ENCODE measurements at regions not wholly inside any gene's neighbourhood (a gene's known extent, or its start where the extent isn't known, plus 50 kb on each side); places are given as distances from the start of the nearest gene placed in this dataset.

- FAIRE-seq (peak; percentile 73), DNase-seq (ENCODE audit: low read depth, low spot score) (no peak)
- Histone ChIP-seq H3K27me3 (ENCODE audit: control insufficient read depth, extremely low read depth, insufficient read depth, low read length) (no peaks in the 10 kb centered on the region), H3K36me3 (ENCODE audit: control insufficient read depth in 2 of 2, extremely low read depth in 1 of 2, insufficient read depth in 2 of 2, low read length in 2 of 2) (no peaks in the 10 kb centered on the region), H3K27ac (ENCODE audit: control insufficient read depth, insufficient read depth, low read length) (no peak overlapping the region), H3K4me2 (ENCODE audit: control insufficient read depth, extremely low read depth, insufficient read depth, low read depth, low read length) (no peak overlapping the region), H3K9me1 (ENCODE audit: control insufficient read depth, extremely low read depth, insufficient read depth, low read length) (no peaks in the 10 kb centered on the region), H3K79me2 (ENCODE audit: control insufficient read depth, insufficient read depth, low read length) (no peaks in the 10 kb centered on the region), H3K9ac (ENCODE audit: control insufficient read depth, extremely low read depth, insufficient read depth, low read length) (no peak overlapping the region), H4K20me1 (ENCODE audit: control insufficient read depth, extremely low read depth, insufficient read depth, low read length) (no peaks in the 10 kb centered on the region), H3K4me3 (ENCODE audit: control insufficient read depth in 2 of 3, extremely low read depth in 1 of 3, insufficient read depth in 2 of 3, low read depth in 1 of 3, low read length in 3 of 3) (no peak overlapping the region), H3K9me3 (ENCODE audit: control insufficient read depth, low read depth, low read length) (no peaks in the 10 kb centered on the region), H2AFZ (ENCODE audit: control insufficient read depth, low read length) (no peak overlapping the region), H3K4me1 (ENCODE audit: control insufficient read depth, extremely low read depth, insufficient read depth, low read length) (peaks cover 21% of the 10 kb centered on the region)
- dilution Hi-C loops (cut with MboI; ENCODE audit: extremely low pct_ligation_motif_present, low sequenced_read_pairs): no loop called here
- TF ChIP-seq, protein P1, sequence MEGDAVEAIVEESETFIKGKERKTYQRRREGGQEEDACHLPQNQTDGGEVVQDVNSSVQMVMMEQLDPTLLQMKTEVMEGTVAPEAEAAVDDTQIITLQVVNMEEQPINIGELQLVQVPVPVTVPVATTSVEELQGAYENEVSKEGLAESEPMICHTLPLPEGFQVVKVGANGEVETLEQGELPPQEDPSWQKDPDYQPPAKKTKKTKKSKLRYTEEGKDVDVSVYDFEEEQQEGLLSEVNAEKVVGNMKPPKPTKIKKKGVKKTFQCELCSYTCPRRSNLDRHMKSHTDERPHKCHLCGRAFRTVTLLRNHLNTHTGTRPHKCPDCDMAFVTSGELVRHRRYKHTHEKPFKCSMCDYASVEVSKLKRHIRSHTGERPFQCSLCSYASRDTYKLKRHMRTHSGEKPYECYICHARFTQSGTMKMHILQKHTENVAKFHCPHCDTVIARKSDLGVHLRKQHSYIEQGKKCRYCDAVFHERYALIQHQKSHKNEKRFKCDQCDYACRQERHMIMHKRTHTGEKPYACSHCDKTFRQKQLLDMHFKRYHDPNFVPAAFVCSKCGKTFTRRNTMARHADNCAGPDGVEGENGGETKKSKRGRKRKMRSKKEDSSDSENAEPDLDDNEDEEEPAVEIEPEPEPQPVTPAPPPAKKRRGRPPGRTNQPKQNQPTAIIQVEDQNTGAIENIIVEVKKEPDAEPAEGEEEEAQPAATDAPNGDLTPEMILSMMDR (optimal IDR thresholded peaks at IDR 0.05 in 1 of 3, IDR thresholded peaks at IDR 0.05 in 1 of 3, conservative IDR thresholded peaks at IDR 0.05 in 1 of 3; ENCODE audit: extremely low read depth in 1 of 3, insufficient read depth in 2 of 3, low read length in 3 of 3): no peak
- TF ChIP-seq EZH2 (IDR thresholded peaks at IDR 0.05; ENCODE audit: low read length): no peak
Observed at GRCh38 chr3:43863966-43864933, 173.5 kb downstream of the ABHD5 start.

GRCh38 chr3:43865351-43865750 lies 174.6 kb downstream of the ABHD5 start:
- FAIRE-seq (no peak), DNase-seq (ENCODE audit: low read depth, low spot score) (no peak)
- Histone ChIP-seq H3K36me3 (ENCODE audit: control insufficient read depth in 2 of 2, extremely low read depth in 1 of 2, insufficient read depth in 2 of 2, low read length in 2 of 2) (no peaks in the 10 kb centered on the region), H3K9me3 (ENCODE audit: control insufficient read depth, low read depth, low read length) (no peaks in the 10 kb centered on the region), H2AFZ (ENCODE audit: control insufficient read depth, low read length) (no peak overlapping the region), H3K4me3 (ENCODE audit: control insufficient read depth in 2 of 3, extremely low read depth in 1 of 3, insufficient read depth in 2 of 3, low read depth in 1 of 3, low read length in 3 of 3) (no peak overlapping the region), H3K27me3 (ENCODE audit: control insufficient read depth, extremely low read depth, insufficient read depth, low read length) (no peaks in the 10 kb centered on the region), H3K4me1 (ENCODE audit: control insufficient read depth, extremely low read depth, insufficient read depth, low read length) (peaks cover 32% of the 10 kb centered on the region), H3K9me1 (ENCODE audit: control insufficient read depth, extremely low read depth, insufficient read depth, low read length) (no peaks in the 10 kb centered on the region), H3K9ac (ENCODE audit: control insufficient read depth, extremely low read depth, insufficient read depth, low read length) (no peak overlapping the region), H3K79me2 (ENCODE audit: control insufficient read depth, insufficient read depth, low read length) (no peaks in the 10 kb centered on the region), H3K4me2 (ENCODE audit: control insufficient read depth, extremely low read depth, insufficient read depth, low read depth, low read length) (no peak overlapping the region), H3K27ac (ENCODE audit: control insufficient read depth, insufficient read depth, low read length) (no peak overlapping the region), H4K20me1 (ENCODE audit: control insufficient read depth, extremely low read depth, insufficient read depth, low read length) (no peaks in the 10 kb centered on the region)
- dilution Hi-C loops (cut with MboI; ENCODE audit: extremely low pct_ligation_motif_present, low sequenced_read_pairs): no loop called here
- no peak for TF ChIP-seq EZH2 (IDR thresholded peaks at IDR 0.05; ENCODE audit: low read length)
- TF ChIP-seq, protein P1 (optimal IDR thresholded peaks at IDR 0.05 in 1 of 3, IDR thresholded peaks at IDR 0.05 in 1 of 3, conservative IDR thresholded peaks at IDR 0.05 in 1 of 3; ENCODE audit: extremely low read depth in 1 of 3, insufficient read depth in 2 of 3, low read length in 3 of 3): no peak

Data from keratinocyte (primary cell).